ENCODE measurements at regions not wholly inside any gene's neighbourhood (a gene's known extent, or its start where the extent isn't known, plus 50 kb on each side); places are given as distances from the start of the nearest gene placed in this dataset.
"Not testable (repeated sequence)": the region's sequence is repeated elsewhere in the genome, so short reads cannot be mapped to it uniquely, and the experiment has no call there.

DNA sequence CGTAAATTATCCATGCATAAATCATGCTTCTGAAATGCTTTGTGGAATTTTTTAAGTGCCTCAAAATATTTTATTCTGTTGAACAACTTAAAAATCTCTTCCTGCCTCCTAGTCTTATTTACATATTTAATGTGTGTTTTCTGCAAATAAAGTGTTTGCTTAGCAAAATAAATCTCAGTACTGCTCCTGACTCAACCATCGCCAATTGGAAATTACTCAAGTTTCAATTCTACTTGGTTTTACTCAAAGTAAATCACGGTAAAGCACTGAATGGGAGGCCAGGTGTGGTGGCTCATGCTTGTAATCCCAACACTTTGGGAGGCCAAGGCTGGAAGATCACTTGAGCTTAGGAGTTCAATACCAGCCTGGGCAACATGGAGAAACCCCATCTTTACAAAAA lies 152.2 kb upstream of the NR5A2 start:
- FAIRE-seq, result no peak

DNA sequence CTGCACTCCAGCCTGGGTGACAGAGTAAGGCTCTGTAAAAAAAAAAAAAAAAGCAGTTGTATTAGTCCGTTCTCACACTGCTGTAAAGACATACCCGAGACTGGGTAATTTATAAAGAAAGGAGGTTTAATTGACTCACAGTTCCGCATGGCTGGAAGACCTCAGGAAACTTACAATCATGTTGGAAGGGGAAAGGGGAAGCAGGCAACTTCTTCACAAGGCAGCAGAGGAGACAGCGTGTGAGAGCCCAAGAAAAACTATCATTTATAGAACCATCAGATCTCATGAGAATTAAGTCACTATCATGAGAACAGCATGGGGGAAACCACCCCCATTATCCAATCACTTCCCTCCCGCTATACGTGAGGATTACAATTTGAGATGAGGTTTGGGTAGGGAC lies 151.7 kb upstream of the NR5A2 start:
- no peak for FAIRE-seq

- no peak for FAIRE-seq
Measured at GRCh38 chr1:199877526-199878384, 149.8 kb upstream of the NR5A2 start.

- FAIRE-seq, result no peak
Measured at GRCh38 chr1:199878823-199879222, 148.7 kb upstream of the NR5A2 start.

- FAIRE-seq, result no peak
Measured at GRCh38 chr1:199898654-199899053, 128.9 kb upstream of the NR5A2 start.

GRCh38 chr1:199901341-199901740 lies 126.2 kb upstream of the NR5A2 start:
- FAIRE-seq, result no peak

DNA sequence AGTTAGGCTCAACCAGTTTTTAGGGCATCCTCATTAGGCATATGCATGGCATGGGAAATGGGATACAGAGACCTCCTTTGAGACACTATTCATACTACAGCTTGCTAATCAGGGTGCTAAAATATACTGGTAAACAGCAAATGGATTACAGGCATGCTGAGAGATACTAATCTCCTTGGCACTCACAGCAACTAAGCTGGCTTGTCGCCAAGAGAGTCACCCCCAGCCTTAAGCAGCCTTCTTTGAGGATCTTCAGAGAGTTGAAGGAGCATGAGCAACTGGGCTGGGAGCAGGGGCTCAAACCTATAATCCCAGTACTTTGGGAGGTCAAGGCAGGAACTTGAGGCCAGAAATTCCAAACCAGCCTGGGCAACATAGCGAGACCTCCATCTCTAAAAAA lies 120.1 kb upstream of the NR5A2 start:
- no peak for FAIRE-seq

DNA sequence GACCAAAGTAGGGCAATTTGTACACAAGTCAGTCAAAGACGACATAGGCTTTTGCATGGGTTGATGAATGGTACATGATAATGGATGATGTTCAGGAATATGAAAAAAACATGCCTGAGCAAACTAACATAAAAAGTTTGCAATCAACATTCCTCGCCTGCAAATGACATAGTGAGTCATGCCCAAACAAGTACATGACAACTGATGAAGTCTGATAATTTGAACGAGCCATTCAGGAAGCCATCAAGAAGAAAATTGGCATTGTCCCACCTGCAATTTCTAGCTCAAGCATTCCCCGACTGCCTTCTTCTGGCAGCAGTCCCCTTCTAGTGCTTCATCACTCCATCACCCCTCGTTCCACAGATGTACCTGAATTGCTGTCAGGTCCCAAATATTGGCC lies 118.4 kb upstream of the NR5A2 start:
- FAIRE-seq, result no peak

GRCh38 chr1:199913318-199913717 lies 114.2 kb upstream of the NR5A2 start:
- no peak for FAIRE-seq

- no peak for FAIRE-seq
Measured at GRCh38 chr1:199914546-199914945, 113.0 kb upstream of the NR5A2 start.

DNA sequence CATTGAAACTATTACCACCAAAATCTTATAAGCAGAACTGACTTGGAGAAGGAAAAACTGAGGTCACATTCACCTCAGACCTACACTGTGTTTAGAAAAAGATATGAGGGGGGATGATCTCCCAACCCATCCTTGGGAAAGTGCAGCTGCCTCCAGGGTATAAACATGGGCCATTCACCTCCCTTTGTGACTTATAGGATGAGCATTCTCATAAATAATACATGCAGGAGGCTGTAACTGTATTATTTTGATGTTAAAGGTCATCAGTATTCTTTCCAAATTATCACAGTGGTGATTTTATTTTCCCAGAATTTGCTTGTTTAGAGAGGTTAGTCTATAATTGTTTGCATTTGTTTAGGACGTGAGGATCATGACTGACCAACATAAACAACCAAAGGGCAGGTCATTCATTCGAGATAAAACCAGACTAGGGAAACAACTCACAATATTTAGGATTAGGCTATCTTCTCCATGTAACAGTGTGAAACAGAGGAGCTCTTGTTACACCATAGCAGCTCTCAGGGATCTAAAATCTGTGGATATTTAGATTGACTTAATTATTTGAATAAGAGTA lies 109.2 kb upstream of the NR5A2 start:
- no peak for FAIRE-seq

- FAIRE-seq, result no peak
Measured at GRCh38 chr1:199920635-199921034, 106.9 kb upstream of the NR5A2 start.

DNA sequence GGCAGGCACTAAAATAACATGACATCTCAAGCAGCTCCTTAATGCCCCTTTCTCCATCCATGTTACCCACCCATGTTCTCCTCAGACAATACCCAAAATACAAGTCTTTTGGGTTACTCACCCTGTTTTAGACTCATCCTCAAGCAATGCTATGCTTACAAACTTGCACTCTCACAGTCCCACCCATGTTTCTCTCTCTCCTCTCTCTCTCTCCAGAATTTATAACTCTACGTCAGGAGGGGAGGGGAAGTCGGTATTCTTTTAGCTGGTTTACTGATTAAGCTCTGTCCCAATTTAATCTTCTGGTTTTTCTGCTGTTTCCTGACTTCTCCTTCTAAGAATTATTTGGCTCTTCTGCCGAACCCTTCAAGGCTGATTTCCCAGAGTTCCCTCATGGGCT lies 98.0 kb upstream of the NR5A2 start:
- no peak for FAIRE-seq

DNA sequence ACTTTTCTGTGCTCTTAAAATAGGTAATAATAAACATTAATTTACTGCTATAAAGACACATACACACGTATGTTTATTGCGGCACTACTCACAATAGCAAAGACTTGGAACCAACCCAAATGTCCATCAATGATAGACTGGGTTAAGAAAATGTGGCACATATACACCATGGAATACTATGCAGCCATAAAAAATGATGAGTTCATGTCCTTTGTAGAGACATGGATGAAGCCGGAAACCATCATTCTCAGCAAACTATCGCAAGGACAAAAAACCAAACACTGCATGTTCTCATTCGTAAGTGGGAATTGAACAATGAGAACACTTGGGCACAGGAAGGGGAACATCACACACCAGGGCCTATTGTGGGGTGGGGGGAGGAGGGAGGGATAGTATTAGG lies 97.4 kb upstream of the NR5A2 start:
- FAIRE-seq, result not testable (repeated sequence)

GRCh38 chr1:199931666-199932377 lies 95.7 kb upstream of the NR5A2 start:
- no peak for FAIRE-seq

GRCh38 chr1:199932462-199932861 lies 95.0 kb upstream of the NR5A2 start:
- FAIRE-seq, result no peak

- no peak for FAIRE-seq
Measured at GRCh38 chr1:199936441-199936840, 91.1 kb upstream of the NR5A2 start.

DNA sequence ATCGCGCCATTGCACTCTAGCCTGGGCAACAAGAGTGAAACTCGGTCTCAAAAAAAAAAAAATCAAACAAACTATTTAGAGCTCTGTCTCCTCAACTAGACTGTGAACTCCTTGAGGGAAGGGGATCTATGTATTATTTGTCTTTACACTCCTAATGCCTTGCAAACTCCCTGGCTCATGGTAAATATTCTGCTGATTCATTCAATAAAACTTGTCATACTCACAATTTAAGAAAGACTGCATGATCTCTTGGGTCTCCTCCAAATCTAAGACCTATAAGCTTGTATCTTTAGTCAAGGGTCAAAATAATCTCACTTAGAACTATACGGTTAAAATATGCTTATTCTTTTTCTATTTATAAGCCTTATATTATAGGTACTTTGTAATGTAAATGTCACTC lies 90.3 kb upstream of the NR5A2 start:
- FAIRE-seq, result no peak

GRCh38 chr1:199937661-199938060 lies 89.8 kb upstream of the NR5A2 start:
- FAIRE-seq, result no peak

- no peak for FAIRE-seq
Measured at GRCh38 chr1:199944986-199945385, 82.5 kb upstream of the NR5A2 start.

DNA sequence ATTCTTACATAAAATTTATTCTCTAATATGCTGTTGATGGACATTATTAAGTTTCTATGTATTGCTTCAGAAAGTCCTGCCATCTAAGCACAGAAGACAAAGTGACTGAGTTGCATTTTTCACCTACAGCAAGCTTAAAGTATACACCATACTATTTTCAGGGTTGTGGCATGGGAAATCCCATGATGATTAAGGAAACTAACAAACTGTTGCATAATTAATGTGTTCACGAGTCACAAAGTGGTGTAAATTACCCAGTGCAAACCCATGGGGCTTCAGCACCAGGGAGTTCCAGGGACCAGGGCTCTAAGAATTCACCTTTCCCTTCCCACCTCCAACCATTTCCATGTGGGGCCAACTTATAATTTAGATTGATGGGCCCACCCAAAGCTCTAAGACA lies 81.9 kb upstream of the NR5A2 start:
- no peak for FAIRE-seq

GRCh38 chr1:199946305-199947155 lies 81.0 kb upstream of the NR5A2 start:
- no peak for FAIRE-seq
